Upper lobe of left lung (tissue), 4 donors: ENCODE measurements at regions not wholly inside any gene's neighbourhood (a gene's known extent, or its start where the extent isn't known, plus 50 kb on each side); places are given as distances from the start of the nearest gene placed in this dataset.

Experiments used
- CTCF ChIP-seq, 6 experiments: fragments of 450-650 bp in 4 of 6; fragments of 200-600 bp in 2 of 6; sonication (generic) in 2 of 6; IDR thresholded peaks; one replicate each; pipeline ENCODE4 v1.5.1; 2016 to 2019; ENCODE audit warnings: antibody characterized with exemption in 6 of 6
- EP300 ChIP-seq, 4 donors: sonication (generic); formaldehyde crosslinking; IDR thresholded peaks; one replicate each; pipeline ENCODE4 v1.5.1; 2017; ENCODE audit warnings: antibody characterized with exemption in 4 of 4, control low read depth in 2 of 4
- POLR2A ChIP-seq, 4 donors: fragments of 450-650 bp; IDR thresholded peaks; one replicate each; pipeline ENCODE4 v1.5.1; 2016 to 2017; ENCODE audit warnings: antibody characterized with exemption in 4 of 4, mild to moderate bottlenecking in 2 of 4
- POLR2AphosphoS5 ChIP-seq, 2 donors: sonication (generic); formaldehyde crosslinking; IDR thresholded peaks; one replicate each; pipeline ENCODE4 v1.5.1; 2017; ENCODE audit warnings: antibody characterized with exemption in 2 of 2

GRCh38 chr4:138901177-138901576 lies 114.4 kb upstream of the NOCT start:
- TF ChIP-seq CTCF (IDR thresholded peaks at IDR 0.05): no peak
- no peak for TF ChIP-seq POLR2AphosphoS5 (IDR thresholded peaks at IDR 0.05)
- no peak for TF ChIP-seq POLR2A (IDR thresholded peaks at IDR 0.05)
- TF ChIP-seq EP300 (IDR thresholded peaks at IDR 0.05): no peak
